GM21381 (cell line): ENCODE measurements at regions not wholly inside any gene's neighbourhood (a gene's known extent, or its start where the extent isn't known, plus 50 kb on each side); places are given as distances from the start of the nearest gene placed in this dataset.

Experiments
- ATAC-seq: cut with Tn5 transposase; IDR thresholded peaks from one replicate; pipeline ENCODE4 v1.9.1; 2021; ENCODE audit warnings: mild to moderate bottlenecking, moderate library complexity; ENCODE audit not compliant: unreplicated experiment

GRCh38 chr10:28781296-28781695 lies 104.0 kb downstream of the BAMBI start:
- no peak for ATAC-seq

- no peak for ATAC-seq
Measured at GRCh38 chr10:28783087-28783486, 105.8 kb downstream of the BAMBI start.

- ATAC-seq: no peak
Measured at GRCh38 chr10:28785018-28785417, 107.7 kb downstream of the BAMBI start.

- peak; percentile 65 for ATAC-seq
Measured at GRCh38 chr10:28788252-28788651, 110.9 kb downstream of the BAMBI start.

- ATAC-seq: no peak
Measured at GRCh38 chr10:28788762-28789161, 111.4 kb downstream of the BAMBI start.

GRCh38 chr10:28790146-28790545 lies 112.8 kb downstream of the BAMBI start:
- no peak for ATAC-seq

GRCh38 chr10:28793482-28793881 lies 116.2 kb downstream of the BAMBI start:
- no peak for ATAC-seq

GRCh38 chr10:28794986-28795385 lies 117.7 kb downstream of the BAMBI start:
- no peak for ATAC-seq

GRCh38 chr10:28796606-28797512 lies 119.5 kb downstream of the BAMBI start:
- ATAC-seq: no peak

GRCh38 chr10:28797904-28798371 lies 120.6 kb downstream of the BAMBI start:
- no peak for ATAC-seq

GRCh38 chr10:28798428-28798955 lies 121.2 kb downstream of the BAMBI start:
- ATAC-seq: no peak

- no peak for ATAC-seq
Measured at GRCh38 chr10:28798964-28799363, 121.6 kb downstream of the BAMBI start.

GRCh38 chr10:28800144-28800543 lies 122.8 kb downstream of the BAMBI start:
- no peak for ATAC-seq

GRCh38 chr10:28801247-28801646 lies 123.9 kb downstream of the BAMBI start:
- ATAC-seq: no peak

- ATAC-seq: no peak
Measured at GRCh38 chr10:28801869-28802268, 124.5 kb downstream of the BAMBI start.

- no peak for ATAC-seq
Measured at GRCh38 chr10:28805390-28805789, 128.1 kb downstream of the BAMBI start.

GRCh38 chr10:28806488-28806941 lies 129.2 kb downstream of the BAMBI start:
- ATAC-seq: no peak

GRCh38 chr10:28806951-28807759 lies 129.8 kb downstream of the BAMBI start:
- no peak for ATAC-seq

- ATAC-seq: peak; percentile 52
Measured at GRCh38 chr10:28807760-28808613, 130.7 kb downstream of the BAMBI start.

- no peak for ATAC-seq
Measured at GRCh38 chr10:28808693-28809092, 131.4 kb downstream of the BAMBI start.
